ENCODE measurements at regions not wholly inside any gene's neighbourhood (a gene's known extent, or its start where the extent isn't known, plus 50 kb on each side); places are given as distances from the start of the nearest gene placed in this dataset.

- DNase-seq = no peak
- in situ Hi-C loops (cut with MboI; ENCODE audit: low sequenced_read_pairs in 4 of 4) = no loop called here
- Histone ChIP-seq H3K4me1 (no peaks in the 10 kb centered on the region), H3K9me3 (no peaks in the 10 kb centered on the region), H3K36me3 (no peaks in the 10 kb centered on the region), H3K4me3 (no peak overlapping the region), H3K27ac (no peak overlapping the region), H3K27me3 (no peaks in the 10 kb centered on the region)
- intact Hi-C loops (cut with DNase I; ENCODE audit: low total_unique reads) = no loop called here
- ATAC-seq = no peak
- TF ChIP-seq POLR2A (IDR thresholded peaks at IDR 0.05) (no peak), CTCF (IDR thresholded peaks at IDR 0.05 in 4 of 5, conservative IDR thresholded peaks at IDR 0.05 in 1 of 5) (no peak)
These were observed 294.8 kb upstream of the DKK2 start for GRCh38 chr4:107330916-107331315.

GRCh38 chr4:107319386-107319785 lies 283.3 kb upstream of the DKK2 start:
- Histone ChIP-seq H3K4me1 (no peaks in the 10 kb centered on the region), H3K9me3 (no peaks in the 10 kb centered on the region), H3K4me3 (no peak overlapping the region), H3K36me3 (no peaks in the 10 kb centered on the region), H3K27ac (no peak overlapping the region), H3K27me3 (no peaks in the 10 kb centered on the region)
- DNase-seq = no peak
- intact Hi-C loops (cut with DNase I; ENCODE audit: low total_unique reads) (no loop called here), in situ Hi-C loops (cut with MboI; ENCODE audit: low sequenced_read_pairs in 4 of 4) (no loop called here)
- ATAC-seq = no peak
- TF ChIP-seq POLR2A (IDR thresholded peaks at IDR 0.05) (no peak), CTCF (IDR thresholded peaks at IDR 0.05 in 4 of 5, conservative IDR thresholded peaks at IDR 0.05 in 1 of 5) (no peak)

- no peaks in the 10 kb centered on the region for H3K4me1 ChIP-seq
- TF ChIP-seq POLR2A (IDR thresholded peaks at IDR 0.05) (no peak), CTCF (IDR thresholded peaks at IDR 0.05 in 4 of 5, conservative IDR thresholded peaks at IDR 0.05 in 1 of 5) (no peak)
- H3K9me3 ChIP-seq = no peaks in the 10 kb centered on the region
- H3K27me3 ChIP-seq = no peaks in the 10 kb centered on the region
- H3K36me3 ChIP-seq = no peaks in the 10 kb centered on the region
- DNase-seq = no peak
- intact Hi-C loops (cut with DNase I; ENCODE audit: low total_unique reads) = no loop called here
- no peak for ATAC-seq
- no peak overlapping the region for H3K4me3 ChIP-seq
- in situ Hi-C loops (cut with MboI; ENCODE audit: low sequenced_read_pairs in 4 of 4) = no loop called here
- no peak overlapping the region for H3K27ac ChIP-seq
These were observed 282.0 kb upstream of the DKK2 start for GRCh38 chr4:107318078-107318477.

- H3K27ac ChIP-seq = no peak overlapping the region
- no peak for TF ChIP-seq CTCF (IDR thresholded peaks at IDR 0.05 in 4 of 5, conservative IDR thresholded peaks at IDR 0.05 in 1 of 5)
- no peak for TF ChIP-seq POLR2A (IDR thresholded peaks at IDR 0.05)
- intact Hi-C loops (cut with DNase I; ENCODE audit: low total_unique reads) = no loop called here
- in situ Hi-C loops (cut with MboI; ENCODE audit: low sequenced_read_pairs in 4 of 4) = no loop called here
- ATAC-seq (no peak), DNase-seq (no peak)
- no peaks in the 10 kb centered on the region for H3K27me3 ChIP-seq
- H3K9me3 ChIP-seq = no peaks in the 10 kb centered on the region
- no peak overlapping the region for H3K4me3 ChIP-seq
- no peaks in the 10 kb centered on the region for H3K4me1 ChIP-seq
- H3K36me3 ChIP-seq = no peaks in the 10 kb centered on the region
These were observed 281.5 kb upstream of the DKK2 start for GRCh38 chr4:107317611-107318010.

- Histone ChIP-seq H3K4me3 (no peak overlapping the region), H3K9me3 (no peaks in the 10 kb centered on the region), H3K27ac (no peak overlapping the region), H3K4me1 (no peaks in the 10 kb centered on the region), H3K36me3 (no peaks in the 10 kb centered on the region), H3K27me3 (no peaks in the 10 kb centered on the region)
- in situ Hi-C loops (cut with MboI; ENCODE audit: low sequenced_read_pairs in 4 of 4) (no loop called here), intact Hi-C loops (cut with DNase I; ENCODE audit: low total_unique reads) (no loop called here)
- no peak for TF ChIP-seq POLR2A (IDR thresholded peaks at IDR 0.05)
- TF ChIP-seq CTCF (IDR thresholded peaks at IDR 0.05 in 4 of 5, conservative IDR thresholded peaks at IDR 0.05 in 1 of 5) = no peak
- ATAC-seq (no peak), DNase-seq (no peak)
These were observed 279.5 kb upstream of the DKK2 start for GRCh38 chr4:107315584-107315983.

Measured in gastrocnemius medialis (tissue), 4 donors.